AG09309 (cell line): ENCODE measurements at regions not wholly inside any gene's neighbourhood (a gene's known extent, or its start where the extent isn't known, plus 50 kb on each side); places are given as distances from the start of the nearest gene placed in this dataset.

ENCODE experiments used
- DNase-seq: peaks from one replicate; pipeline ENCODE4 v3.0.0-alpha.2; 2010; ENCODE audit warnings: low read depth
- H3K4me3 ChIP-seq: 2 replicates; pipeline ENCODE4 v1.5.1; 2011; ENCODE audit warnings: mild to moderate bottlenecking, low read depth, low read length, moderate library complexity; ENCODE audit not compliant: control insufficient read depth
- CTCF ChIP-seq: IDR thresholded peaks from 2 replicates; pipeline ENCODE4 v1.5.1; 2011; ENCODE audit warnings: mild to moderate bottlenecking, low read depth, low read length, inconsistent platforms; ENCODE audit not compliant: insufficient read depth, control insufficient read depth; ENCODE audit errors: missing control alignments

GRCh38 chr11:106473089-106473722, 395.7 kb downstream of the AASDHPPT start:
- no peak for DNase-seq
- TF ChIP-seq CTCF, result no peak
- no peak overlapping the region for H3K4me3 ChIP-seq

GRCh38 chr11:106474274-106474673, 396.8 kb downstream of the AASDHPPT start:
- no peak for DNase-seq
- TF ChIP-seq CTCF, result no peak
- H3K4me3 ChIP-seq, result no peak overlapping the region

- no peak overlapping the region for H3K4me3 ChIP-seq
- DNase-seq, result no peak
- TF ChIP-seq CTCF, result no peak
Observed at GRCh38 chr11:106475181-106475580, 397.7 kb downstream of the AASDHPPT start.

- DNase-seq, result no peak
- TF ChIP-seq CTCF, result no peak
- no peak overlapping the region for H3K4me3 ChIP-seq
Observed at GRCh38 chr11:106477776-106478175, 400.3 kb downstream of the AASDHPPT start.

- no peak for TF ChIP-seq CTCF
- no peak for DNase-seq
- H3K4me3 ChIP-seq, result no peak overlapping the region
Observed at GRCh38 chr11:106479646-106480045, 402.2 kb downstream of the AASDHPPT start.

GRCh38 chr11:106480581-106481190, 403.2 kb downstream of the AASDHPPT start:
- DNase-seq, result no peak
- H3K4me3 ChIP-seq, result no peak overlapping the region
- no peak for TF ChIP-seq CTCF
